Hepatocyte (in vitro differentiated cells): ENCODE measurements at regions not wholly inside any gene's neighbourhood (a gene's known extent, or its start where the extent isn't known, plus 50 kb on each side); places are given as distances from the start of the nearest gene placed in this dataset.

Experiments
- EZH2 ChIP-seq: fragments of 200-600 bp; sonication (generic); IDR thresholded peaks from 2 replicates; pipeline ENCODE4 v1.6.1; 2016; ENCODE audit warnings: antibody characterized with exemption, mild to moderate bottlenecking, borderline replicate concordance
- TF ChIP-seq, protein P1 (sequence below): fragments of 200-600 bp; sonication (generic); IDR thresholded peaks from 2 replicates; pipeline ENCODE4 v1.5.1; 2016; ENCODE audit warnings: antibody characterized with exemption, mild to moderate bottlenecking; ENCODE audit not compliant: poor library complexity

DNA sequence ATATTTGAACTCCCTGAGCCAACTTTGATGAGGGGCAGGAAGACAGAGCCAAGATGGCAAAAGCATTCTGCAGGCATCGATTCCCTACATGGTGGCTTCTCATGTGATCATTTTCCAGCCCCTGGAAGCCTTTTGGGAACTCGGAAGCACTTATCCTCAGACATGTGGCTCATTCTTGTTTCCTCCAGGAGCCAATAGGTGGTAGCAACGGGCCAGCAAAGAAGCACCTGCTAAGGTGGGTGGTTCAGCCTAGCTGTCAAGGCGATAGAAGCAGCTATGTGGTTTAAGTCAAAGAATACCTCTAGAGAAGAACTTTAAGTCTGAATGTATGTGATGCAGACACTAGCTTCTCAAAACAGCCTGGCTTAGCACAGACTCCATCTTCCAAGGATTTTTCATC lies 64.9 kb upstream of the PAX1 start:
- TF ChIP-seq, protein P1, sequence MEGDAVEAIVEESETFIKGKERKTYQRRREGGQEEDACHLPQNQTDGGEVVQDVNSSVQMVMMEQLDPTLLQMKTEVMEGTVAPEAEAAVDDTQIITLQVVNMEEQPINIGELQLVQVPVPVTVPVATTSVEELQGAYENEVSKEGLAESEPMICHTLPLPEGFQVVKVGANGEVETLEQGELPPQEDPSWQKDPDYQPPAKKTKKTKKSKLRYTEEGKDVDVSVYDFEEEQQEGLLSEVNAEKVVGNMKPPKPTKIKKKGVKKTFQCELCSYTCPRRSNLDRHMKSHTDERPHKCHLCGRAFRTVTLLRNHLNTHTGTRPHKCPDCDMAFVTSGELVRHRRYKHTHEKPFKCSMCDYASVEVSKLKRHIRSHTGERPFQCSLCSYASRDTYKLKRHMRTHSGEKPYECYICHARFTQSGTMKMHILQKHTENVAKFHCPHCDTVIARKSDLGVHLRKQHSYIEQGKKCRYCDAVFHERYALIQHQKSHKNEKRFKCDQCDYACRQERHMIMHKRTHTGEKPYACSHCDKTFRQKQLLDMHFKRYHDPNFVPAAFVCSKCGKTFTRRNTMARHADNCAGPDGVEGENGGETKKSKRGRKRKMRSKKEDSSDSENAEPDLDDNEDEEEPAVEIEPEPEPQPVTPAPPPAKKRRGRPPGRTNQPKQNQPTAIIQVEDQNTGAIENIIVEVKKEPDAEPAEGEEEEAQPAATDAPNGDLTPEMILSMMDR = peak; percentile 39
- TF ChIP-seq EZH2 = no peak
